Activated gamma-delta T cell treated with Interleukin-2 at 50 U/mL for 16 hours (primary cell): ENCODE measurements at regions not wholly inside any gene's neighbourhood (a gene's known extent, or its start where the extent isn't known, plus 50 kb on each side); places are given as distances from the start of the nearest gene placed in this dataset.
"Not testable (repeated sequence)": the region's sequence is repeated elsewhere in the genome, so short reads cannot be mapped to it uniquely, and the experiment has no call there.

Source experiments
- DNase-seq: peaks from one replicate; pipeline ENCODE4 v3.0.0-alpha.2; 2020

GRCh38 chr11:134612140-134613030 is 200.3 kb upstream of the B3GAT1 start:
- DNase-seq: no peak

- DNase-seq: no peak
These were observed 199.5 kb upstream of the B3GAT1 start for GRCh38 chr11:134611537-134611936.

- DNase-seq: no peak
These were observed 198.3 kb upstream of the B3GAT1 start for GRCh38 chr11:134610116-134610910.

GRCh38 chr11:134609361-134610115 is 197.5 kb upstream of the B3GAT1 start:
- DNase-seq: no peak

GRCh38 chr11:134607963-134608750 is 196.1 kb upstream of the B3GAT1 start:
- no peak for DNase-seq

GRCh38 chr11:134606251-134606650 is 194.2 kb upstream of the B3GAT1 start:
- no peak for DNase-seq

GRCh38 chr11:134604886-134605285 is 192.8 kb upstream of the B3GAT1 start:
- no peak for DNase-seq

- no peak for DNase-seq
These were observed 187.3 kb upstream of the B3GAT1 start for GRCh38 chr11:134599299-134599771.

- DNase-seq: no peak
These were observed 186.3 kb upstream of the B3GAT1 start for GRCh38 chr11:134598368-134598767.

GRCh38 chr11:134597452-134597851 is 185.4 kb upstream of the B3GAT1 start:
- no peak for DNase-seq

- no peak for DNase-seq
These were observed 184.4 kb upstream of the B3GAT1 start for GRCh38 chr11:134596404-134596803.

GRCh38 chr11:134592391-134592990 is 180.4 kb upstream of the B3GAT1 start:
- peak; percentile 20 for DNase-seq

GRCh38 chr11:134591338-134591737 is 179.3 kb upstream of the B3GAT1 start:
- DNase-seq: no peak

GRCh38 chr11:134589129-134589528 is 177.1 kb upstream of the B3GAT1 start:
- DNase-seq: no peak

- DNase-seq: not testable (repeated sequence)
These were observed 176.5 kb upstream of the B3GAT1 start for GRCh38 chr11:134588460-134589110.

GRCh38 chr11:134587345-134587744 is 175.3 kb upstream of the B3GAT1 start:
- no peak for DNase-seq

GRCh38 chr11:134586726-134587125 is 174.7 kb upstream of the B3GAT1 start:
- no peak for DNase-seq

- DNase-seq: no peak
These were observed 173.9 kb upstream of the B3GAT1 start for GRCh38 chr11:134585666-134586610.

GRCh38 chr11:134584706-134585445 is 172.8 kb upstream of the B3GAT1 start:
- no peak for DNase-seq
